ENCODE measurements at regions not wholly inside any gene's neighbourhood (a gene's known extent, or its start where the extent isn't known, plus 50 kb on each side); places are given as distances from the start of the nearest gene placed in this dataset.

DNA sequence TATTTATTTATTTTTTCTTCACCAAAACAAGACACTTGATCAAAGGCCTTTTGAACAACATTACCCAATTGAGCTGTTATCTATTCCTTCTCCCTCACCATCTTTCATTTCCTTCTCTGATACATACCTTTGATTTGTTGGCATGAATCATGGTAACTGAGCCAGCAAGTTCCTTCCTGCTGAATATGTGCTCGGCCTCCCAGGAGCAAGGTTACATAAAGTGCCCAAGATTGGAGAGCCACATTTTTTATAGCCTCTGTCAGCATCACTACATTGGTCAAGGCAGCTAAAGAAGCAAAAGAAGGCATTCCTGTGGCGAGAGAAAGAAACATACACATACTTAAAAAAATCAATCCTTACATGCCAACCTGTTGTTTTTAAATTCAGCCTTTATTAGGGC lies 369.6 kb downstream of the CYLC2 start:
- TF ChIP-seq RBBP5 (IDR thresholded peaks at IDR 0.05; ENCODE audit: borderline replicate concordance, low read depth, low read length) (no peak), POLR2A (IDR thresholded peaks at IDR 0.05; ENCODE audit: control extremely low read depth in 1 of 2, low read depth in 2 of 2, low read length in 2 of 2) (no peak), CTCF (IDR thresholded peaks at IDR 0.05; ENCODE audit: control extremely low read depth in 1 of 3, insufficient read depth in 1 of 3, low read depth in 1 of 3, low read length in 3 of 3) (no peak), POLR2AphosphoS5 (IDR thresholded peaks at IDR 0.05; ENCODE audit: low read depth, low read length) (no peak), JUND (IDR thresholded peaks at IDR 0.05; ENCODE audit: low read length) (no peak), CEBPB (IDR thresholded peaks at IDR 0.05; ENCODE audit: low read depth, low read length) (no peak), SAP30 (IDR thresholded peaks at IDR 0.05; ENCODE audit: insufficient read depth, insufficient replicate concordance, low read length) (no peak), EZH2 (IDR thresholded peaks at IDR 0.05; ENCODE audit: low read depth, low read length, severe bottlenecking) (no peak), EP300 (IDR thresholded peaks at IDR 0.05; ENCODE audit: borderline replicate concordance in 1 of 2, low read depth in 2 of 2, low read length in 2 of 2) (no peak), MAFK (IDR thresholded peaks at IDR 0.05; ENCODE audit: low read depth, low read length) (no peak), ASH2L (IDR thresholded peaks at IDR 0.05; ENCODE audit: low read length) (no peak), KDM1A (IDR thresholded peaks at IDR 0.05; ENCODE audit: borderline replicate concordance, low read length) (no peak), RAD21 (IDR thresholded peaks at IDR 0.05 in 1 of 2, conservative IDR thresholded peaks at IDR 0.05 in 1 of 2; ENCODE audit: low read depth in 2 of 2, low read length in 2 of 2) (no peak)
